IMR-90 (cell line): ENCODE measurements at regions not wholly inside any gene's neighbourhood (a gene's known extent, or its start where the extent isn't known, plus 50 kb on each side); places are given as distances from the start of the nearest gene placed in this dataset.
A peak's percentile ranks its signal among the peaks of the same experiment; 100 is the strongest.

Experiments used
- ATAC-seq: fragments of 200-7000 bp; cut with Tn5 transposase; 2 replicates; pipeline ENCODE4 v1.9.1; 2020; ENCODE audit warnings: low read depth, mild to moderate bottlenecking, moderate library complexity
- BruUV-seq: library from RNA; stranded (reverse); fragments of 400-500 nt; replicated peaks from 2 replicates; lab custom pipeline; 2021; lab: Mats Ljungman, UMichigan
- CTCF ChIA-PET: fragments of 300-600 bp; formaldehyde crosslinking; extraction: SDS; loops from one replicate; lab custom pipeline; 2021; ENCODE audit warnings: antibody characterized with exemption; lab: Yijun Ruan, JAX
- POLR2A ChIA-PET: fragments of 300-600 bp; sonication (Branson Sonifier 250); formaldehyde crosslinking; loops from one replicate; lab custom pipeline; 2022; ENCODE audit warnings: antibody characterized with exemption; ENCODE audit not compliant: unreplicated experiment; lab: Charles Lee
- DNase-seq: peaks from one replicate; pipeline ENCODE4 v3.0.0; 2013
- H2AFZ ChIP-seq: replicated peaks from 2 replicates; pipeline ENCODE3; 2013; ENCODE audit warnings: low read length, mild to moderate bottlenecking; ENCODE audit not compliant: poor library complexity
- H2AK5ac ChIP-seq: 2 replicates; pipeline ENCODE4 v1.6.1; 2013; ENCODE audit warnings: low read depth, low read length, inconsistent platforms
- H2AK9ac ChIP-seq: replicated peaks from 2 replicates; pipeline ENCODE3; 2013; ENCODE audit warnings: mild to moderate bottlenecking, low read depth, low read length, moderate library complexity; ENCODE audit not compliant: poor library complexity
- H2BK120ac ChIP-seq: 2 replicates; pipeline ENCODE4 v1.6.1; 2013; ENCODE audit warnings: low read depth, low read length, inconsistent platforms
- H2BK15ac ChIP-seq: 3 replicates; pipeline ENCODE4 v1.6.1; 2013; ENCODE audit warnings: low read depth, low read length, inconsistent platforms
- H2BK20ac ChIP-seq: 2 replicates; pipeline ENCODE4 v1.6.1; 2013; ENCODE audit warnings: low read depth, mild to moderate bottlenecking, inconsistent platforms, low read length, moderate library complexity
- H2BK5ac ChIP-seq: 2 replicates; pipeline ENCODE4 v1.6.1; 2013; ENCODE audit warnings: mild to moderate bottlenecking, low read depth, low read length, inconsistent platforms; ENCODE audit not compliant: poor library complexity, severe bottlenecking
- H3K14ac ChIP-seq: replicated peaks from 2 replicates; pipeline ENCODE4 v1.6.1; 2013; ENCODE audit warnings: low read depth, low read length, inconsistent platforms
- H3K18ac ChIP-seq: 2 replicates; pipeline ENCODE4 v1.6.1; 2013; ENCODE audit warnings: low read depth, low read length, control low read depth
- H3K23ac ChIP-seq: 2 replicates; pipeline ENCODE4 v1.6.1; 2013; ENCODE audit warnings: low read depth, low read length, inconsistent platforms
- H3K27ac ChIP-seq: 2 replicates; pipeline ENCODE4 v1.5.1; 2013; ENCODE audit warnings: mild to moderate bottlenecking, control low read depth, low read length; ENCODE audit not compliant: insufficient read depth
- H3K27me3 ChIP-seq: 2 replicates; pipeline ENCODE4 v1.6.1; 2013; ENCODE audit warnings: low read length; ENCODE audit not compliant: control insufficient read depth, insufficient read depth
- H3K36me3 ChIP-seq: 2 replicates; pipeline ENCODE4 v1.6.1; 2013; ENCODE audit warnings: low read length, mixed read lengths; ENCODE audit not compliant: control insufficient read depth, insufficient read depth
- H3K4ac ChIP-seq: 2 replicates; pipeline ENCODE4 v1.6.1; 2013; ENCODE audit warnings: low read depth, low read length, inconsistent platforms
- H3K4me1 ChIP-seq: 2 replicates; pipeline ENCODE4 v1.6.1; 2013; ENCODE audit warnings: low read length, mixed read lengths; ENCODE audit not compliant: control insufficient read depth, insufficient read depth
- H3K4me2 ChIP-seq: 2 replicates; pipeline ENCODE4 v1.6.1; 2013; ENCODE audit warnings: low read depth, mild to moderate bottlenecking, control low read depth, low read length, moderate library complexity
- H3K4me3 ChIP-seq: 2 replicates; pipeline ENCODE4 v1.5.1; 2013; ENCODE audit warnings: low read depth, mild to moderate bottlenecking, control low read depth, low read length, moderate library complexity; ENCODE audit not compliant: insufficient read depth
- H3K56ac ChIP-seq: 2 replicates; pipeline ENCODE4 v1.6.1; 2013; ENCODE audit warnings: low read length, inconsistent platforms; ENCODE audit not compliant: insufficient read depth; ENCODE audit errors: extremely low read depth
- H3K79me1 ChIP-seq, 2 experiments: 2 replicates each; pipeline ENCODE4 v1.6.1; 2013; ENCODE audit warnings: low read length in 2 of 2, inconsistent platforms in 1 of 2, low read depth in 1 of 2
- H3K9ac ChIP-seq: 2 replicates; pipeline ENCODE4 v1.6.1; 2013; ENCODE audit warnings: low read depth, low read length, control low read depth
- H3K9me1 ChIP-seq: 2 replicates; pipeline ENCODE4 v1.6.1; 2013; ENCODE audit warnings: low read length, inconsistent platforms; ENCODE audit not compliant: insufficient read depth
- H3K9me3 ChIP-seq: 2 replicates; pipeline ENCODE4 v1.6.1; 2013; ENCODE audit warnings: low read length; ENCODE audit not compliant: control insufficient read depth, insufficient read depth
- H4K20me1 ChIP-seq: 2 replicates; pipeline ENCODE4 v1.6.1; 2013; ENCODE audit warnings: low read length, inconsistent platforms; ENCODE audit not compliant: insufficient read depth
- H4K5ac ChIP-seq: 2 replicates; pipeline ENCODE4 v1.6.1; 2013; ENCODE audit warnings: mild to moderate bottlenecking, low read depth, low read length, control low read depth
- H4K8ac ChIP-seq, 2 experiments: 2 replicates each; pipeline ENCODE4 v1.6.1; 2013; ENCODE audit warnings: low read depth in 2 of 2, low read length in 2 of 2, control low read depth in 1 of 2, inconsistent platforms in 1 of 2
- H4K91ac ChIP-seq: 2 replicates; pipeline ENCODE4 v1.6.1; 2013; ENCODE audit warnings: low read depth, low read length, inconsistent platforms; ENCODE audit not compliant: insufficient read depth
- CEBPB ChIP-seq: IDR thresholded peaks from 2 replicates; pipeline ENCODE4 v1.6.1; 2012; ENCODE audit warnings: low read depth, low read length, improper control_type of control experiment
- FOS ChIP-seq: fragments of 150-350 bp; IDR thresholded peaks from 2 replicates; pipeline ENCODE4 v1.6.1; 2016; ENCODE audit warnings: low read depth, low read length
- MAFK ChIP-seq: IDR thresholded peaks from 2 replicates; pipeline ENCODE4 v1.6.1; 2012; ENCODE audit warnings: low read depth, low read length, improper control_type of control experiment
- MAZ ChIP-seq: IDR thresholded peaks from 2 replicates; pipeline ENCODE4 v1.6.1; 2012; ENCODE audit warnings: low read depth, mild to moderate bottlenecking, low read length, improper control_type of control experiment, moderate library complexity, borderline replicate concordance
- MXI1 ChIP-seq: IDR thresholded peaks from 2 replicates; pipeline ENCODE4 v1.6.1; 2012; ENCODE audit warnings: low read depth, mild to moderate bottlenecking, low read length, moderate library complexity, borderline replicate concordance
- NFE2L2 ChIP-seq: fragments of 150-350 bp; IDR thresholded peaks from 2 replicates; pipeline ENCODE4 v1.6.1; 2016; ENCODE audit warnings: low read depth, mild to moderate bottlenecking, low read length
- RAD21 ChIP-seq: IDR thresholded peaks from 2 replicates; pipeline ENCODE4 v1.6.1; 2012; ENCODE audit warnings: low read length, improper control_type of control experiment
- RCOR1 ChIP-seq: IDR thresholded peaks from 2 replicates; pipeline ENCODE4 v1.6.1; 2012; ENCODE audit warnings: mild to moderate bottlenecking, low read length, improper control_type of control experiment; ENCODE audit not compliant: insufficient replicate concordance
- RFX5 ChIP-seq: IDR thresholded peaks from 2 replicates; pipeline ENCODE4 v1.8.0; 2012; ENCODE audit warnings: low read depth, mild to moderate bottlenecking, low read length, moderate library complexity
- SMC3 ChIP-seq: fragments of 150-350 bp; IDR thresholded peaks from 2 replicates; pipeline ENCODE4 v1.6.1; 2016; ENCODE audit warnings: low read depth, mild to moderate bottlenecking, antibody characterized with exemption, low read length, moderate library complexity
- WGBS, 2 experiments: methylation state at CpG; one replicate each; pipeline versions ENCODE4 v1.1.5 to v1.1.7; 2013; ENCODE audit warnings: missing lambda C conversion rate in 2 of 2; ENCODE audit not compliant: insufficient read length in 1 of 2; ENCODE audit errors: extremely low coverage in 2 of 2; 5-methylcytosine and 5-hydroxymethylcytosine counted together
- dilution Hi-C: fragments of 300-500 bp; cut with HindIII; formaldehyde crosslinking; loops from one replicate; pipeline ENCODE4 v1.14.3; 2018; ENCODE audit warnings: low sequenced_read_pairs; ENCODE audit not compliant: unreplicated experiment
- in situ Hi-C: fragments of 300-500 bp; cut with MboI; formaldehyde crosslinking; loops from 3 replicates; pipeline ENCODE4 v1.14.3; 2019; ENCODE audit warnings: low sequenced_read_pairs, inconsistent platforms, mixed read lengths
- intact Hi-C: fragments of 100-400 bp; cut with micrococcal nuclease; formaldehyde crosslinking; loops from 2 replicates; pipeline ENCODE4 v1.10.0; 2022
- TF ChIP-seq, protein P1 (sequence below): fragments of 150-350 bp; IDR thresholded peaks from 2 replicates; pipeline ENCODE4 v1.6.1; 2017; ENCODE audit warnings: mild to moderate bottlenecking, antibody characterized with exemption, low read length, low read depth

DNA sequence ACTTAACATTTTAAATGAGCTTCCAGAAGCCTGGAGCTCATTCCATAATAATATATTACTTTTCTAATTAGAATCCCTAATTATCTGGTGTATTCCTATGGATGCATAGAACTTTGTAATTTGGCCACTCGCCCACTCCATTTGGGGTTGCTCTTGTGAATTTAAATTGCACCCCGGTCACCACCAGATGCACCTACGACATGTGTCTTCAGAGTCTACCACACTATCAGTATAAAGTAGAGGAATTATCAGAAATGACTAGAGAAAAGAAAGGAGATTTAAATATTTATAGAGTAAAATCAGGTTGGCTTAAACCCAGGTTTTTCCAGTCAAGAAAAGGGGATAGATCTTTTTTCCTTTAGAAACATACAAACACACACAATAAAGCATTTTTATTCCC lies 145.8 kb upstream of the DCN start:
- no peaks in the 10 kb centered on the region; a peak in 1 of 4 replicates for H3K79me1 ChIP-seq
- H4K91ac ChIP-seq, result peak overlapping the region; percentile 90
- TF ChIP-seq MAFK (no peak), FOS (no peak), RAD21 (no peak), SMC3 (no peak), MAZ (no peak), CEBPB (no peak), NFE2L2 (no peak), RCOR1 (no peak), MXI1 (no peak), RFX5 (no peak)
- TF ChIP-seq, protein P1, sequence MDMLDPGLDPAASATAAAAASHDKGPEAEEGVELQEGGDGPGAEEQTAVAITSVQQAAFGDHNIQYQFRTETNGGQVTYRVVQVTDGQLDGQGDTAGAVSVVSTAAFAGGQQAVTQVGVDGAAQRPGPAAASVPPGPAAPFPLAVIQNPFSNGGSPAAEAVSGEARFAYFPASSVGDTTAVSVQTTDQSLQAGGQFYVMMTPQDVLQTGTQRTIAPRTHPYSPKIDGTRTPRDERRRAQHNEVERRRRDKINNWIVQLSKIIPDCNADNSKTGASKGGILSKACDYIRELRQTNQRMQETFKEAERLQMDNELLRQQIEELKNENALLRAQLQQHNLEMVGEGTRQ, result no peak
- peak overlapping the region; percentile 85; the same call in 1 of the 2 replicates for H3K27ac ChIP-seq
- BruUV-seq, result no TSS peak
- H4K5ac ChIP-seq, result peak overlapping the region; percentile 69; the same call in 1 of the 2 replicates
- H2BK15ac ChIP-seq, result peak overlapping the region; percentile 78; the same call in 1 of the 3 replicates
- H3K14ac ChIP-seq, result no peak overlapping the region
- no peak overlapping the region for H3K4me2 ChIP-seq
- H4K8ac ChIP-seq, result peak overlapping the region; percentile 57 to 67; a peak in 2 of 4 replicates
- POLR2A ChIA-PET, result interaction anchor here (0.6 to 1.6 kb wide), 3 partner anchors 145 to 348 kb away, joined by 3 to 10 read pairs (median 3); no protein-coding TSS in a partner anchor
- peak overlapping the region; percentile 83 for H2BK20ac ChIP-seq
- H3K9ac ChIP-seq, result no peak overlapping the region
- WGBS, 2 experiments, result no CpG with 5 or more reads among the region's 3 CpGs
- H3K36me3 ChIP-seq, result no peaks in the 10 kb centered on the region
- H3K27me3 ChIP-seq, result no peaks in the 10 kb centered on the region
- H2AK9ac ChIP-seq, result no peak overlapping the region
- no peaks in the 10 kb centered on the region for H3K9me3 ChIP-seq
- no peak for ATAC-seq
- peak overlapping the region; percentile 74 for H3K4ac ChIP-seq
- H3K4me3 ChIP-seq, result no peak overlapping the region
- H3K9me1 ChIP-seq, result no peaks in the 10 kb centered on the region
- in situ Hi-C loops, result loop anchor here (5.0 kb wide), 1 partner anchor 146 kb away; the partner anchor contains the start of gene DCN
- H3K56ac ChIP-seq, result no peak overlapping the region
- peak overlapping the region; percentile 84 for H2BK120ac ChIP-seq
- intact Hi-C loops, result no loop called here
- peak overlapping the region; percentile 78; the same call in 1 of the 2 replicates for H2AK5ac ChIP-seq
- CTCF ChIA-PET, result interaction anchor here (0.7 to 2.9 kb wide), 5 partner anchors 151 to 350 kb away, joined by 3 to 12 read pairs (median 5); no protein-coding TSS in a partner anchor
- 0 out of 2 replicates have a peak overlapping the region, but pooled peaks have one; percentile 52 for H3K23ac ChIP-seq
- DNase-seq, result no peak
- H3K4me1 ChIP-seq, result peaks cover 8% of the 10 kb centered on the region
- dilution Hi-C loops, result loop anchor here (25.0 kb wide), 1 partner anchor 341 kb away; no protein-coding TSS in a partner anchor
- no peak overlapping the region for H2AFZ ChIP-seq
- H4K20me1 ChIP-seq, result no peaks in the 10 kb centered on the region
- peak overlapping the region; percentile 86 for H3K18ac ChIP-seq
- peak overlapping the region; percentile 24 for H2BK5ac ChIP-seq
